B cell (primary cell): ENCODE measurements at regions not wholly inside any gene's neighbourhood (a gene's known extent, or its start where the extent isn't known, plus 50 kb on each side); places are given as distances from the start of the nearest gene placed in this dataset.

Experiments used
- ATAC-seq: fragments of 200-7000 bp; cut with Tn5 transposase; one replicate; pipeline ENCODE4 v1.10.0; 2021; ENCODE audit warnings: low read depth, mild to moderate bottlenecking, moderate number of reproducible peaks, moderate library complexity
- CTCF ChIA-PET: fragments of 350-600 bp; sonication (Branson Sonifier 250); formaldehyde crosslinking; loops from one replicate; lab custom pipeline; 2021; ENCODE audit warnings: antibody characterized with exemption, inconsistent platforms; lab: Charles Lee
- POLR2A ChIA-PET: fragments of 350-600 bp; sonication (Branson Sonifier 250); formaldehyde crosslinking; loops from one replicate; lab custom pipeline; 2021; ENCODE audit warnings: antibody characterized with exemption; lab: Charles Lee
- DNase-seq: peaks from one replicate; pipeline ENCODE4 v3.0.0; 2013
- H2AFZ ChIP-seq: 2 replicates; pipeline ENCODE4 v1.6.1; 2012; ENCODE audit warnings: mild to moderate bottlenecking, low read depth, low read length; ENCODE audit not compliant: insufficient read depth, poor library complexity, severe bottlenecking
- H3K27ac ChIP-seq, 2 donors: 1 replicate in 1 of 2; 2 replicates in 1 of 2; pipeline ENCODE4 v1.5.1; 2012 to 2013; ENCODE audit warnings: low read length in 2 of 2, mild to moderate bottlenecking in 2 of 2, moderate library complexity in 1 of 2
- H3K27me3 ChIP-seq, 4 experiments: fragments of 200-600 bp in 1 of 4; sonication (generic) in 1 of 4; replicated peaks in 1 of 4; 1 replicate in 2 of 4; 2 replicates in 2 of 4; pipeline versions ENCODE4 v1.6.1 to v1.7.0; 2013 to 2016; ENCODE audit warnings: low read length in 3 of 4, mild to moderate bottlenecking in 2 of 4, mixed read lengths in 1 of 4, moderate library complexity in 1 of 4; ENCODE audit not compliant: insufficient read depth in 4 of 4, control insufficient read depth in 3 of 4; ENCODE audit errors: control extremely low read depth in 1 of 4
- H3K36me3 ChIP-seq, 2 experiments: replicated peaks in 1 of 2; 1 replicate in 1 of 2; 2 replicates in 1 of 2; pipeline versions ENCODE4 v1.6.1 to v1.7.1; 2013; ENCODE audit warnings: low read length in 1 of 2; ENCODE audit not compliant: insufficient read depth in 2 of 2, control insufficient read depth in 1 of 2; ENCODE audit errors: control extremely low read depth in 1 of 2, extremely low read depth in 1 of 2
- H3K4me1 ChIP-seq, 2 donors: fragments of 200-600 bp in 1 of 2; sonication (generic) in 1 of 2; 1 replicate in 1 of 2; 2 replicates in 1 of 2; pipeline versions ENCODE4 v1.5.1 to v1.6.1; 2013 to 2017; ENCODE audit warnings: low read length in 2 of 2; ENCODE audit not compliant: control insufficient read depth in 2 of 2, insufficient read depth in 2 of 2
- H3K4me2 ChIP-seq: replicated peaks from 2 replicates; pipeline ENCODE3; 2012; ENCODE audit warnings: mild to moderate bottlenecking, low read depth, low read length; ENCODE audit not compliant: poor library complexity, severe bottlenecking
- H3K4me3 ChIP-seq, 5 experiments: fragments of 200-600 bp in 1 of 5; sonication (generic) in 1 of 5; 1 replicate in 3 of 5; 2 replicates in 2 of 5; pipeline versions ENCODE4 v1.5.1 to v1.7.0; 2011 to 2016; ENCODE audit warnings: low read length in 4 of 5, mild to moderate bottlenecking in 4 of 5, low read depth in 2 of 5, control low read depth in 1 of 5, moderate library complexity in 1 of 5; ENCODE audit not compliant: insufficient read depth in 1 of 5; ENCODE audit errors: control extremely low read depth in 1 of 5, extremely low read depth in 1 of 5
- H3K79me2 ChIP-seq: fragments of 200-600 bp; sonication (generic); one replicate; pipeline ENCODE4 v1.6.0; 2016; ENCODE audit warnings: low read length; ENCODE audit not compliant: control insufficient read depth, insufficient read depth
- H3K9ac ChIP-seq: fragments of 200-600 bp; sonication (generic); 2 replicates; pipeline ENCODE4 v1.6.1; 2017; ENCODE audit warnings: mild to moderate bottlenecking, low read length, moderate library complexity
- H3K9me3 ChIP-seq, 3 donors: one replicate each; pipeline versions ENCODE4 v1.6.1 to v1.7.1; 2013; ENCODE audit warnings: low read length in 2 of 3; ENCODE audit not compliant: control insufficient read depth in 2 of 3, insufficient read depth in 1 of 3; ENCODE audit errors: control extremely low read depth in 1 of 3
- H4K20me1 ChIP-seq: 2 replicates; pipeline ENCODE4 v1.6.0; 2012; ENCODE audit warnings: mild to moderate bottlenecking, low read length; ENCODE audit not compliant: insufficient read depth, control insufficient read depth, poor library complexity, severe bottlenecking
- H3K27ac Mint-ChIP-seq: one replicate; pipeline ENCODE4 v1.8.0; 2021; ENCODE audit warnings: mixed read lengths
- H3K27me3 Mint-ChIP-seq: one replicate; pipeline ENCODE4 v1.8.0; 2021; ENCODE audit warnings: mixed read lengths
- H3K4me1 Mint-ChIP-seq: one replicate; pipeline ENCODE4 v1.8.0; 2021; ENCODE audit warnings: mixed read lengths
- H3K4me3 Mint-ChIP-seq: one replicate; pipeline ENCODE4 v1.8.0; 2021; ENCODE audit warnings: mixed read lengths
- H3K9me3 Mint-ChIP-seq: one replicate; pipeline ENCODE4 v1.8.0; 2022; ENCODE audit warnings: mixed read lengths; ENCODE audit not compliant: insufficient read depth
- CTCF ChIP-seq: fragments of 200-600 bp; IDR thresholded peaks from one replicate; pipeline ENCODE4 v1.8.0; 2022; ENCODE audit warnings: antibody characterized with exemption, mild to moderate bottlenecking
- EZH2 ChIP-seq: IDR thresholded peaks from 2 replicates; pipeline ENCODE4 v1.6.1; 2012; ENCODE audit warnings: borderline replicate concordance, low read depth, mild to moderate bottlenecking, moderate library complexity, low read length; ENCODE audit not compliant: insufficient read depth, poor library complexity, severe bottlenecking
- WGBS: methylation state at CpG from one replicate; pipeline ENCODE4 v1.1.5; 2013; ENCODE audit warnings: missing lambda C conversion rate; ENCODE audit not compliant: insufficient coverage; 5-methylcytosine and 5-hydroxymethylcytosine counted together
- intact Hi-C: fragments of 100-400 bp; cut with micrococcal nuclease; formaldehyde crosslinking; loops from one replicate; pipeline ENCODE4 v1.10.0; 2022

GRCh38 chrY:21005531-21005930, 249.6 kb downstream of the RPS4Y2 start:
- POLR2A ChIA-PET: no interaction called here
- peak; percentile 43 for ATAC-seq
- intact Hi-C loops: no loop called here

GRCh38 chrY:21021811-21022210, 265.9 kb downstream of the RPS4Y2 start:
- H3K4me1 Mint-ChIP-seq: peaks cover 32% of the 10 kb centered on the region
- no peaks in the 10 kb centered on the region for H3K27me3 ChIP-seq
- H2AFZ ChIP-seq: no peak overlapping the region
- no peaks in the 10 kb centered on the region for H4K20me1 ChIP-seq
- H3K4me2 ChIP-seq: no peak overlapping the region
- ATAC-seq: no peak
- no peak overlapping the region for H3K4me3 Mint-ChIP-seq
- CTCF ChIA-PET: interaction anchor here (1.3 kb wide), 1 partner anchor 11 kb away, joined by 3 read pairs; no protein-coding TSS in a partner anchor
- H3K9ac ChIP-seq: no peak overlapping the region
- H3K27ac Mint-ChIP-seq: no peak overlapping the region
- H3K9me3 ChIP-seq: no peaks in the 10 kb centered on the region
- POLR2A ChIA-PET: no interaction called here
- no peaks in the 10 kb centered on the region for H3K79me2 ChIP-seq
- no peaks in the 10 kb centered on the region for H3K9me3 Mint-ChIP-seq
- H3K36me3 ChIP-seq: no peaks in the 10 kb centered on the region
- no peak for DNase-seq
- TF ChIP-seq CTCF (no peak), EZH2 (no peak)
- no peak overlapping the region for H3K4me3 ChIP-seq
- no peak overlapping the region for H3K27ac ChIP-seq
- peaks cover 0 to 20% of the 10 kb centered on the region in 2 donors for H3K4me1 ChIP-seq
- no peaks in the 10 kb centered on the region for H3K27me3 Mint-ChIP-seq
- 100% methylated on average over 1 of the region's 3 CpGs for WGBS
- intact Hi-C loops: loop anchor here (10.0 kb wide), 2 partner anchors 53 to 257 kb away; no protein-coding TSS in a partner anchor

More at GRCh38 chrY:21005531-21005930, 249.6 kb downstream of the RPS4Y2 start:
- H3K4me1 Mint-ChIP-seq: peaks cover 6% of the 10 kb centered on the region
- no peak overlapping the region for H3K27ac Mint-ChIP-seq
- Histone ChIP-seq H3K79me2 (no peaks in the 10 kb centered on the region), H4K20me1 (no peaks in the 10 kb centered on the region), H3K36me3 (no peaks in the 10 kb centered on the region), H3K9me3 (no peaks in the 10 kb centered on the region), H3K4me1 (no peaks in the 10 kb centered on the region), H3K27me3 (no peaks in the 10 kb centered on the region), H3K4me3 (no peak overlapping the region), H3K27ac (no peak overlapping the region), H3K4me2 (no peak overlapping the region), H3K9ac (no peak overlapping the region), H2AFZ (no peak overlapping the region)
- DNase-seq: no peak
- no peaks in the 10 kb centered on the region for H3K27me3 Mint-ChIP-seq
- TF ChIP-seq CTCF (no peak), EZH2 (no peak)
- no peaks in the 10 kb centered on the region for H3K9me3 Mint-ChIP-seq
- CTCF ChIA-PET: no interaction called here
- no peak overlapping the region for H3K4me3 Mint-ChIP-seq
